NCI-H82 treated with DMSO at 0.1 percent for 48 hours (cell line): ENCODE measurements at regions not wholly inside any gene's neighbourhood (a gene's known extent, or its start where the extent isn't known, plus 50 kb on each side); places are given as distances from the start of the nearest gene placed in this dataset.
A peak's percentile ranks its signal among the peaks of the same experiment; 100 is the strongest.

Experiments used
- DNase-seq: peaks from one replicate; lab custom pipeline; 2025; ENCODE audit not compliant: unreplicated experiment; lab: John Stamatoyannopoulos, UW

DNA sequence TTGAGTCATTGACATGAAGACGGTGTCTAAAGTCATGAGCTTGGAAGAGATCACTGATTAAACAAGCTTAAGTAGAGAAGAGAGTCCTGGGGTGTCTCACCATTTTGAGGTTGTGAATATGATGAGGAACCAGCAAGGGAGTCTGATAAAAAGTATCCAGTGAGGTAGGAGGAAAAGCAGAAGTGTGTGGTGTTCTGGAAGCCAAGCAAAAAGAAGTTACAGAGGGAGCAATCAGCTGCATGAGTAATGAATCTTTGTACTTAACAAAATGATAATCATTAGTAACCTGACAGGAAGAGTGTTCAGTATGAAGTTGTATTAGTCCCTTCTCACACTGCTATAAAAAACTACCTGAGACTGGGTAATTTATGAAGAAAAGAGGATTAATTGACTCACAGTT, 131.3 kb downstream of the C11orf87 start:
- DNase-seq, result no peak

DNA sequence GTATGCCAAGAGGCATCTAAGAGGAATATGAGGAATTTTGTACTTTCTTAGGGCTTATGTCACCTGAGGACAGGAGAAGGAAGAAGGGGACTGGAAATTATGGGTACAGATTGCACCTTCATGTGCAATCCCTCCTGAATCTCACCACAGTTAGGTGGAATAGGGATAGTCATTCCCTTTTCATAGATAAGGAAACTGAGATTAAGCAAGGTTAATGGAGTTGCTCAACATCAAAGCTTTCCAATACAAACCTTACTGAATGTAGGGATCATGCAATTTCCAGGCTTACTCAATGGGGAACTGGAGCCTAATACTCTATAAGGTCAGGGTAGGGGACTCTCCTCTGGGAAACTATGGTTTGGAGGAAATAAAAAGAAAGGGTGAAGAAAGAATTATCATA, 133.0 kb downstream of the C11orf87 start:
- no peak for DNase-seq

DNA sequence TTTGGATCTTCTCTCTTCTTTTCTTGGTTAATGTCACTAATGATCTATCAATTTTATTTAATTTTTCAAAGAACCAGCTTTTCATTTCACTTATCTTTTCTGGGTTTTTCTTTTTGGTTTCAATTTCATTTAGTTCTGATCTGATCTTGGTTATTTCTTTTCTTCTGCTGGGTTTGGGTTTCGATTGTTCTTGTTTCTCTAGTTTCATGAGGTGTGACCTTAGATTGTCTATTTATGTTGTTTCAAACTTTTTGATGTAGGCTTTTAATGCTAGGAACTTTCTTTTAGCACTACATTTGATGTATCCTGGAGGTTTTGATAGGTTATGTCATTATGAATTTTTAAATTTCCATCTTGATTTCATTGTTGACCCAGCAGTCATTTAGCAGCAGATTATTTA, 142.3 kb downstream of the C11orf87 start:
- DNase-seq, result no peak

DNA sequence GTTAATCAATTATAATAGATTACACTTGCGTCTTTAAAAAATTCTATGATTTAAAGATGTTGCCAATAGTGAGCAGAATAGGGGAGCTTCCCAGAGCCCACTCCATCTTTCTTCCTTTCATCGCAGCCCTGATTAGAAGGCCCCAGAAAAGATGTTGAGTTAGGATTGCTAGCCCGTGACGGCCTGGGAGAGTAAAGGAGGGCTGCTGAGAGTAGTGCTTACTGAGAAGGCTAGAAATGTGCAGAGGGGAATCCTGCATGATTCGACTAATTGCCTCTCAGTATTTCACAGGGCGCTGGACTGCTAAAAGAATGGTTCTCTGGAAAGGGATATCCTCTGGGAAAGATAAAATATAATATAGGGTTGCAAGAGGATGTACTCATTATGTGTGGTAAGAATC, 160.5 kb downstream of the C11orf87 start:
- DNase-seq, result no peak

DNA sequence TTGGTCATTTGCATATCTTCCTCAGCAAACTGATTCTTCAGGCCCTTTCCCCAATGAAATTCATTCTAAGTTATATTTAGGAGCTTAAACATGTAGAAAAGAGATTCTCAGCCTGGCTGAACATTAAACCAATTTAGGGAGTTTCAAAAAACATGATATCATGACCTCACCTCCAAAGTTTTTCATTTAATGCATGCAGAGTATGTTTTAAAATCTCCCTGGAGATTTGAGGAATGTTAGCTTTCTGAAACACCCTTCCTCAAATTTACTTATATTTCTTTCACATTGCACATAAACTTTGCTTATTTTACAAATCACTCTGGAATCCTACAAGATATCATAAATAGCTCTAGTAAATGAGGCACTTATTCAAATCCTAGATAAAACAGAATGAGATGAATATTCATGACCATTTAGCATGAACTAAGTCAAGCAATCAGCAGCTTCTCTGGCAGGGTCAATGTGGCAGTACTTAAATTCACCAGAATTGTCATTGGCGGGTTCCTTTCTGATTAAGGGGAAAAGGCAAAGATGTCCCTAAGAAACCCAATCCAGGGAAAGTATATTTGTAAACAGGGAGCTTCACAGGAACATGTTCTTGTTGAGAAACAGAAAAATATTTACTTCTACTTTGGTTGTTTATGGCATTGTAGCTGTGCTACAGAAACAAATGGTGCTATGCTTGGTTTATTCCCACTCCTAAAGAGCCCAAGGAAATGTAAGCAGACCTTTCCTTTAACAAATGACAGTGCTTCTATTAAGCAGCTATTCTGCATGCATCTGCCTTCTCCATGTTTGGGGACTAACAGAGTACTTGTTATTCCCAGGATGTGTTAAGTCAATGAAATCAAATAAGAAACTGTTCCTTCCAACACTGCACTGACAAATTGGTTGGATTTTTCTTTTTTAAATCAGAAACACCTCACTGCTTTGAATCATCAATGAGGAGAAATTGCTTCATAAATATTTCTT, 162.3 kb downstream of the C11orf87 start:
- no peak for DNase-seq

DNA sequence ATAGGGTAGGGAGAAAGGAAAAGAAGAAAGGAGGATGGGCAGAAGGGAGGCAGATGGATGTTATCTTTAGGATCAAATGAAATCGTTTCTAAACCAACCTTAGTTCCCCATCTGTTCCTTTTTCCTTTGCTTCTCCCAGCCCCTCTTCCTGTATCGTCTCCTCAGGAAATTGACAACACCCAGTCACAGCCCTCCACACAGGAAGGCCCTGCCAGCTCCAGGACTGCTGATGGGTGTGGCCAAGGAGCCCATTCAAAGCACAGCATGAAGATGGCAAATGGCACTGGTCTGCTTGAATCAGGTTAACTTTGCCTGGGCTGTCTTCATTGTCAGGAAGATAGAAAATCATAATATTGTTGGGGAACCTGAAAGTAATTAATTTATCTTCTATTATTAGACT, 164.8 kb downstream of the C11orf87 start:
- DNase-seq, result no peak

DNA sequence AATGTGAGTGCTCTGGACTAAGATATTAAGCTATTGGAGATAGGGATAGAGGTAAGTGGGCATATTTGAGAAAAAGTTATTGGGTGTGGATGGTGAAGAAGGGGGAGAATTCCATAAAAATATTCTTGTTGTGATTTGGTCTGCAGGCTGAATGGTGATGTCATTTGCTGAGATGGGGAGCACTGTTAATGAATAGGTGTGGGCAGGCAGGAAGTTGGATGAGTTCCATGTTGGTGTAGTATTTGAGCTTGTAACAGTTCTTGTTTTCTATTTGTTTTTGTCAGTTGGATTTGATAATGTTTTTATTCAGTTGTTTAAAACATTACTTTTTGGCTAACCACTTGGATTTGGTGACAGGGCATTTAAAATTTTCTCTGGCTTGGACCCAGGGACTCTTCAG, 168.8 kb downstream of the C11orf87 start:
- DNase-seq, result no peak

DNA sequence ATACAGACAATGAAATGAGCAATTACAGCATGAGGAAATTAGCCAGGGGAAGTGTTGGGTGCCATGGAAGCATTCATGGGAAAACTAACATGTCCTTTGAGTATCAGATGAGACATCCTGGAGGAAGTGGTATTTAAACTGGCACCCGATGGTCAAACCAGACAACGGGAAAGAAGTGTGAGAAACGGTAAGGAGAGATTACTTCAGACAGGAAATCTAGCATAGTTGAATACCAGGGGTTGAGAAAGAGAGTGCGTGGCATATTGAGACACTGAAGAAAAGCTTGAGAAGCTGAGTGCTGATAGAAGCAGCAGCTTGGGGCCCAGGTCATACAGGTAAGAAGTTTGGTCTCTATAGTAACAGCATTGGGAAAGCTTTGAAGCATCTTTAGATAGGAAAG, 175.3 kb downstream of the C11orf87 start:
- DNase-seq, result no peak

DNA sequence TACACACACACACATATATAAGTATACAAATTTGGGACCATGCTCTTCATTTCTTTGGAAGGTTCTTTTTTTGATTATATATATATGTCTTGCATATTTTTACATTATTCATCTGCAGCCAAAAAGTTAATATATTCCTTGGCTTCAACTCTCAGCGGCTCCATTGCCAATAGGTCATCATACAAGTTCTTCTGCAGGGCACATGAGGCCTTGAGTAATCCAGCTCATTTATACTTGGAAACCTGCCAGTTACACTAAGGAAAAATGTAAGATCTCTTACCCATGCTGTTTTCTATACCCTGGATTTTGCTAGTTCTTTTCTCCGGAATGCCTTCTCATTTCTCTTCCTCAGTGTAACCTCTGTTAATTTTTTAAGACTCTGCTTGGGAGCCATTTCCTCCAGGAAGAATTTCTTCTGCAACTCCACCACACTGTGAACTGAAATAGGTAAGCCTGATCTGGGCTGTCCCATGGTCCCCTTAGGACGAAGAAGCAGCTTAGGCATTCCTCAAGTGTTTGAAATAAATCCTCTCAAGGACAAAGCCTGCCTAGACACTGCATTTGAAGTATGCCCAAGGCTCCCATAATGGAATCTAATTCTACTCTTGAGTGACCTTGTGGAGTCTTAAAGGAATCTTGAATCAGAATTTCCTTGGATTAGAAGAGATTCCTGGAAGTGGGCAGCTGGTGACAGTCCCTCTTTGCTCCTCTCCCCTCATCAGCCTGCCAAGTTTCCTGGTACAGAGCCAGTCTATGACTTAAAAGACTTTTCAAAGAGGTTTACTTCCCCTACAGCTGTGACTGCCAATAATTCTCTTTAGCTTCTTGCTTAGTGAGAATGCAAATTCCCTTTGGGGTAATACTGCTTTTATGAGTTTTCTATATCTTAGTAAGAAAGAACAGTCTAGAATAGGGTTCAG, 182.8 kb downstream of the C11orf87 start:
- peak; percentile 74 for DNase-seq

DNA sequence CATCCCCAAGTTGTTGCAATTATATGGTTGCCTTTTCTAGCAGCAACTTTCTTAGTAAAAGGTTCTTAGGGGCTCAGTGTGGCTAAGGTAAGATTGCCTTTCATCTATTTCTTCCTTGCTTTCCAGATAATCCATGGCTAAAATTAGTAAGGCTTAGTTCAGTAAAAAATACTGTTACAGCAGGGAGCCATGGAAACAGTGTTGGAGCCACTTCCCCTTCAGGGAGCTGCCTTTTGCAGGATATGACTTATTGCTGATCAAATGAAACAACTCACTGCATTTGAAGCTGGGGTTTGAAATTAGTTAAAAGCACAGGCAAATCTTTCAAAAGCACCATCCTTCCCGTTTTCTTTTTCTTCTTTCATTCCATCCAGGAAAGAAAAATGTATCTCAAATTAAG, 184.3 kb downstream of the C11orf87 start:
- DNase-seq, result no peak

DNA sequence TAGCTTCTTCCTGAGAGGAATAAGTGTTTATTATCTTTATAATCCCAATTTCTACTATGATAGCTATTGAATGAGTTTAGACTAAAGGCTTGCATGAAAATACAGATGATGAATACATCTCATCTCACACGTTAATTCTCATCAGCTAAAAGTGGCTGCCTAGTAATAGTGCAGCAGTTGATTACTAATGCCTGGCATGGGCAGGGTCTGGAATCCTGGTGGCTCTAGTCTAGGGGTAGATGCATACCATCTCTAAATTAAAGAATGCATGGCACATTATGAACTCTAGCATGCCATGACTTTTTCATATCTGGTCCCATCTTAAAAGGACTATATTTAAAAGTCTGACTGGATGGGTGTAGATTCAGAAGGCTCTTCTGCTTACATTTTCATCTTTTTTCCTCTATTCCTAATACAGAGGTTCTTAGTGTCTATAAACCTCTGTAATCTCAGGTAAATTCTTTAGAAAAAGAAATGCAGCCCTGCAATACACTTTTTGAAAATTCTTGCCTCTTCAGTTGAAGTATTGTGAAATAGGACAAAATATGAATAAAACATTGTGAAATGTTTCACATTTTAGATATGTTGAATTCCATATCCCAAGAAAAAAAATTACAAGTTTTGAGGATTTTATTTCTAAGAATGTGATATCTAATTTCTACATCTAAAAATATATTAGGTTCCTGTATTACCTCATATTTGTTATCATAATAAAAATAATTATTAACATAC, 187.6 kb downstream of the C11orf87 start:
- no peak for DNase-seq

DNA sequence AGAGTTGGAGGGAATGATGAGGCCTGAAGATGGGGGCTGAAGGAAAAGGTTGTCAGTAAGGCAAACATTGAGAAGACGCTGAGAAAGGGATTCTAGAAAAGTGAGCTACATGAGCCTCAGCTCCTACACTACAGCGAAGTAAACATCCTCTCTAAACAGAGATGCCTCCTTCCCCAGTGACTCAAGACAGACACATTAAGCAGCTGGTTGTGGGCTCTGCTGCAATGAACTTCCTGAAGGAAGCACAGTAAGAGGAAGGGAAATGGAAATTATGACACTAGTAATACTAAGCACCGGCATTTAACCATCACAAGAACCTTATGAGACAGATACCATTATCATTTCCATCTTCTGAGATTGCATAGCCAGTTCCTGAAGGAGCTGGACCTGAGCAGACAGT, 190.5 kb downstream of the C11orf87 start:
- no peak for DNase-seq

DNA sequence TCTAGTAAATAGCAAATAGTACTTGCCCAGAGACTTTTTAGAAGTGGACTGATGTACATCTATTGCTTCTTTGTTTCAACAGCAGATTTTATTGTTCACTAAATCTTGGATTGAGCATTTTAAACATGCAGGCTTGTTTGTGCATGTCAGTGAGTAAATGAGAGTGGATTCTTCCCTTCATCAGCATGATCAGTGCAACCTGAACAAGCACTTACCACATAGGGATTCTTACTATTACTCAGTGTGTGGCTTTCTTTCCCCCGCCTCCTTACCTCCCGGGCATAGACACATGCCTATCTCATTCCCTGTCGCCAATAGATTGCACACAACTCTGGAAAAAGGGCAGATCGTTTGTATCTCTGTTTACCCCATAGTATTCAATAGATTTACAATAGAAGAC, 197.5 kb downstream of the C11orf87 start:
- DNase-seq, result no peak

DNA sequence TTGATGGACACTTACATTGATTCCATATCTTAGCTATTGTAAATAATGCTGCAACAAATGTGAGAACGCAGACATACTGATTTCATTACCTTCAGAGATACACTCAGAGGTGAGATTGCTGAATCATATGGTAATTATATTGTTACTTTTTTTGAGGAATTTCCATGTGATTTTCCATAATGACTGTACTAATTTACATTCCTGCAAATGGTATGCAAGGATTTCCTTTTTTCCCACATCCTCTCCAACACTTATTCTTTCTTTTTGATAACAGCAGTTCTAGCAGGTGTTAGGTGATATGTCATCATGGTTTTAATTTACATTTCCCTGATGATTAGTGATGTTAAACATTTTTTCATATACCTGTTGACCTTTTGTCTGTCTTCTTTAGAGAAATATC, 207.7 kb downstream of the C11orf87 start:
- DNase-seq, result no peak

DNA sequence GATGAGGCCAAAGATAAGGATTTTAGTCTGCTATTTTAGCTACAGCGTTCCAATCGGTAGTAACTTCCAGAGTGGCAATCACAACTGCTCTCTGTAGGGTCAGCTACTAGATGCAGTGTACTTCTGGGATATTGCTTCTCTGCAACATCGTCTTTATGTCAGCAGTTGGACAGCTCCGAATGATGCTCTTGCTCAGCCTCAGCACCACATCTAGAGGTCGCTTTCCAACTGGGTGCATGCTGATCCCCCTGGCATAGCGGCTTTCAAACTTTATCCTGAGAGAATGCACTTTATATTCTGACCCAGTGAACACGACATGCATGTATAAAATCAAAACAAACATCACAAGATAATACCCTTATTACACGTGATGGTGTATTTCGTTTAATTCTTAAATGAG, 219.6 kb downstream of the C11orf87 start:
- DNase-seq, result no peak

DNA sequence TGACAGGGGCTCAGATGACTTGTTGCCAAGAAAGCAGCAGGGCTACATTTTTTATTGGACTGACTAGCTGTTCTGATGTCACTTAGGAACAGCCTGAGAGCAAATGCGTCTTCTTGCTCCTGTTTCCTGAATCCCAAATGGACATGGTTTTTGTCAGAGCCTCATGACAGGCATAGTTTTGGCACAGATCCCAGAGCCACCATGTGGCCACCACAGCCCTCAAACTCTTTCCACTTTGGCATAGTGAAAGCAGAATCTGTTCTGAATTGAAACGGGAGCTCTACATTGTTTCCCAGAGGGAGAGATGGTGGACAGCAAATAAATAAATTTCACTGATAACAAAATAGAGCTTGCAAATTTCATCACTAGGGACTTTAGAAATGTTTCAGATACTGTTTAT, 222.2 kb downstream of the C11orf87 start:
- DNase-seq, result peak; percentile 35

DNA sequence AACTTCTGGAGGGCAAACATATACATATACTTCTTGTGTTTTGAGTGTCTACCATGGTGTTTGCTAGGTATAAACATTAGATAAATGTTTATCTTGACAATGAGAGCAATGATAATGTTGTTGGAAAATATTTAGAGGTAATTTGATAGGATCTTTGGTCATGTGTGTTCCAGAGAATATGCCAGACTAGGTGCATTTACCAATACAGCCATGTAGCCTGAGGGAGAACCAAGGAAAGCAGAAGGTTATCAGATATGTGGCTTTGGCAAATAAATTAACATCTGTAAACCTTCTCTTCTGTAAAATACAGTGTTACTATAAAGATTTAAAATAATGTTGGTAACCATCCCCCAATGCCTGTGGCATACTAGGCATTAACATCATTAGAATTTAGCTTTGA, 226.8 kb downstream of the C11orf87 start:
- DNase-seq, result no peak

DNA sequence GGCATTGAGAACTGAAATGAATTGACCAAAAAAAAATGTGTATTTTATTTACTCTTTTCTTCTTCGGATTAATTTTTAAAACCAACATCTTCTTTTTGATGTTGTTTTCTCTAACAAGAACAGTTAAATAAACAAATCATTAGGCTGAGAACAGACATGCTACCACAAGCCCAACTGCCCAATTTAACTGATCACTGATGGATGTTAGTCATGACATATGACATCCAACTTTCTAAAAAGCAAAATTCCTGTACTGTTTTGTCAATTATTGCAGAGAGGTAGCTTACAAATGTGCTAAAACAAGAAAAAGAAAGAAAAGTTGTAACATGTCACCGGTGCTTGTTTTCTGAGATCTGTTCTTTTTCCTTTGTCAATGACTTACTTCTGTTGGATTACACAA, 232.1 kb downstream of the C11orf87 start:
- DNase-seq, result no peak

DNA sequence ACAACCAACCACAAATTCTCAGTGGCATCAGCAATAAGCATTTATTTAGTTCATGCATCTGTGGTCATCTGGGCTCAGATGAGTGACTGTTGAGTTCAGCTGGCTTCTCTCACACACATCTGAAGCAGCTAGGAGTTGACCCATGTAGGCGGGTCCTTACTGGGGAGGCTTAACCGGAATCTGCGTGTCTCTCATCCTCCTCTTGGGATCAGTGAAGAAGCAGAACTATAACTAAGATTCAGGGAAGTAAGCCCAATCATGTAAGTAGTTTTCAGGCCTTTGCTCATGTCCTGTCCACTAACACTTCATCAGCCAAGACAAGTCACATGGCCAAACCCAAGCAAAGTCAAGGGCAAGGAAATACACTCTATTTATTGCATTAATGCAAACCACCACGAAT, 236.2 kb downstream of the C11orf87 start:
- no peak for DNase-seq

DNA sequence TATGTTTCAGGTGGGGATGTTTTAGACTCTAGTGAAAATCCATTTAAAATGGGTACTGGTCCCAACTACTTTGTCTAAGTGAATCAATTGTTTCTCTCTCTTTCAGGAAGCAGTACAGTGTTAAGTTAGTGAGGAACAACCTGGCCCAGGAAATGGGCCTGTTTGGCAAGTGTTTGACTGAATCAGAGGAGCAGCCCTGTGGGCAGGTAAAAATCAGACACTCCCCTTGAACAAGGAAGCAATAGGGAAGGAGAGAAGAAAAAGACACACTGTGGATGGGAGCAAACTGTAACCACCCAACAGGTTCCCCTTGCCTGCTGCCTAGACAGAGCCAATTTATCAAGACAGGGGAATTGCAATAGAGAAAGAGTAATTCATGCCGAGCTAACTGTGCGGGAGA, 245.7 kb downstream of the C11orf87 start:
- no peak for DNase-seq

DNA sequence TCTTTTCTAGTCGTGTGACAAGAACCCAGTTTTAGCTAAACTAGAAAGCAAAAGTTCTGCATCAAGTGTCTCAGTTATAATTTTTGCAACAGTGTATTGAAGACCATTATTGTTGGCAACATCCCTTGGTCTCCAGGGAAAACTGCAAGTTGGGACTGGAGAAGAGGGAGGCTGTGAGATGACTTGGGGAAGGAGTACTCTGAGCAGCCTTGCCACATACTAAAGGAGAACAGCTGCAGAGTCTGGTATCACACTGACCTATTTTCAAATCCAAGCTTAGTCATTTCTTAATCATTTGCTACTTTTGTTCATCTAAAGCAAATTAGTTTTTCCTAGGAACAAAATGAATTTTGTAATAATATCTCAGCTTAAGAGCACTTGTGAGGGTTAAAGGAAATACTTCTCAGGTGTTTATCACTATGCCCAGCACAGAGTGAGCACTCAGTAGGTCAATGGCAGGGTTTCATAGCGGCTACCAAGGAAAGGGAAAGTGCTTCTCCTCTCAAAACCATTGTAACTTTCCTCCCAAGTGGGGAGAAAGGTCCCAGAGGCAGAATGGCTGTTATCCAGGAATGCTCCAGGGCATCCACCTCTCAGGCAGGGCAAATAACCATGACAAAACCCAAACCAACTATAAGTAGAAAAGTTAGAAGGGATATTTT, 247.1 kb downstream of the C11orf87 start:
- DNase-seq, result no peak
